NCI-H2107 treated with DMSO at 0.1 percent for 48 hours (cell line): ENCODE measurements at regions not wholly inside any gene's neighbourhood (a gene's known extent, or its start where the extent isn't known, plus 50 kb on each side); places are given as distances from the start of the nearest gene placed in this dataset.

ENCODE experiments used
- DNase-seq: peaks from one replicate; lab custom pipeline; 2025; ENCODE audit not compliant: unreplicated experiment; lab: John Stamatoyannopoulos, UW

- DNase-seq: no peak
Measured at GRCh38 chr13:22469452-22469851, 711.3 kb upstream of the SGCG start.

GRCh38 chr13:22470075-22470474 is 710.7 kb upstream of the SGCG start:
- no peak for DNase-seq

GRCh38 chr13:22482496-22483000 is 698.2 kb upstream of the SGCG start:
- DNase-seq: no peak

DNA sequence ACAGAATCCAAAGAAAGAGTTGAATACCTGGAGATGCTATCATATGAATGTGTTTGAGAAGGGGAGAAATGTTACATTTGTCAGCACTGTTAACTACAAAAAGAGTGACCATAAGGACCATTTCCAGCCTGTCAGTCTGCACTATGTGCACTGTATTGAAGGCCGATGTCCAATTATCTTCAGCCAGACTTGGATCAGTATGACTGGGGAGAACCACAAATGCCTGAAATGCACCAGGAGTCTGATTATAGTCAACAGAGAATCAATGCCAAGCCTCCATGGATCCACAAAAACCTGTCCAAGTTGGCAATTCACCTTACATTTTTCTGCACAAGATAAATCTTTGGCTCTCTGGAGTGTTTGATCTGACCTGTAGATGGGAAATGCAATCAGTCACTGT is 697.5 kb upstream of the SGCG start:
- DNase-seq: no peak

- no peak for DNase-seq
Measured at GRCh38 chr13:22486490-22486889, 694.3 kb upstream of the SGCG start.

DNA sequence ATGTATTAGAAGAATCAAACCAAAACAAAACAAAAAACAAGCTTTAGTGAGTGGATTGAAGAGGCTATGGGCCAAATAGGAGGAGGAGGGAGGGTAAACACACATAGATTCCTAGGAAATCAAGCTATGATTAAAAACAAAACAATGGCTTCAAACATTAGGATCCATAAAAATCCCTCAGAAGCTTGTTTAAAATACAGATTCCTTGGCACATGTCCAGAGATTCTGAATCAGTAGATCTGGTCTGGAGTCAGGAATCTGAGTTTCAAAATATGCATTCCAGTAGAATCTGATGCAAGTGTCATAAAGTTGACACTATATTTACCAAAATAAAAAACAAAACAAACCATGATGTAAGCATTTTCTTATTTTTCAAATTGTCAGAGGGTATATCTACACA is 692.8 kb upstream of the SGCG start:
- no peak for DNase-seq

GRCh38 chr13:22489771-22490170 is 691.0 kb upstream of the SGCG start:
- no peak for DNase-seq

- DNase-seq: no peak
Measured at GRCh38 chr13:22495819-22496218, 685.0 kb upstream of the SGCG start.

- DNase-seq: no peak
Measured at GRCh38 chr13:22496803-22497508, 683.8 kb upstream of the SGCG start.

DNA sequence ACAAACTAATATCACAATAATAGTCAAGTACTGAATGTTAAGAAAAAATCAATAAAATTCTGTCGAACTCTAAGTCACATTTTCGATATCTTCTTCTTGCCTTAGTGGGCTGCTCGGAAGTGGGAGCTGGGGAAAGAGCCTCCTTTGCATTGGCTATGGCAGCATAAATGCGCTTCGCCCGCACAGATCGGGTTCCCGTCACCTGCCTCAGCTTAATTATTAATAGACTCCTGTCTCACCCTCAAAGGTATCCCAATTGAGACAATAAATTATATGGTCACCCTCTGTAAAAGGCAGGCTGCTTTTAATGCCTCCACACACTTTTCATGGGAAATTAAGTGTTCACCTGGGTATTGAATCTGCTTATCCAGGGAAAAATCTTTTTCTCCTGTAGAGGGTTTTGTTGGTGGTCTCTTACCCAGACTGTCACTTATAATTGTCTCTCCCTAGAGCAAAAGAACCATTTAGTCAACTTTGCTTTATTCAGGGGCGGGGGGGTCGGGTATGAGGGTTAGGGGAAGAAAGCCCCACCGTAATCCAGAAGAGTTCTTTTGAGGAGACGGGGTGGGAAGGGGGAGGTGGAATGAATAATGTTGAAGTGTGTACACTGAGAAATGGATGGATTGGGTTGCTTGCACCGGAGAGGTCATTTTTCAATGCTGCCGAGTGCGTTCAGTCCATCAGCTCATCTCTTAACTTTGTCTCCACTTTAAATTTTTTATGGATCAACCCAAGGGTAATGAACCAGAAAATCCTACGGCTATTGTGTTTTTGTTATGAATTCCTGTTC is 682.6 kb upstream of the SGCG start:
- DNase-seq: no peak

GRCh38 chr13:22499919-22500318 is 680.9 kb upstream of the SGCG start:
- DNase-seq: no peak

GRCh38 chr13:22505489-22505888 is 675.3 kb upstream of the SGCG start:
- DNase-seq: no peak

GRCh38 chr13:22506096-22506691 is 674.6 kb upstream of the SGCG start:
- no peak for DNase-seq

- DNase-seq: no peak
Measured at GRCh38 chr13:22517544-22517943, 663.2 kb upstream of the SGCG start.

DNA sequence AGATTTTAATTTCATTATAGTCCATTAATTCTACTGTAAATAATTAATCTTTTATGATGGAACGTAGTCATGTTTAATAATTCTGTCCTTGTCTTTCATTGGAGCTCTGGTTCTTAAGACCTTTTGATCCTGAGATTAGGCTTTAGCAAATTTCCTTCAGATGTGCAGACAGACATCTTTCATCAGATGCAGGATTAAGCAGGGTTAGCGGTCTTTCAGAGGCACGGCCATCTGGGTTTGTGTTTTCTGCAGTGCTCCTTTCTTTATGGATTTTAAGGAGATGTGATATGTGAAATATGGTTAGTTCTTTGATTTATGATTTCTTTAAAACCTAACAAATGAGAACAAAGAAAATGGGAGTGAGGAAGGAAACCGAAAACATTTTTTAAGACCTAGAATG is 643.9 kb upstream of the SGCG start:
- DNase-seq: no peak

DNA sequence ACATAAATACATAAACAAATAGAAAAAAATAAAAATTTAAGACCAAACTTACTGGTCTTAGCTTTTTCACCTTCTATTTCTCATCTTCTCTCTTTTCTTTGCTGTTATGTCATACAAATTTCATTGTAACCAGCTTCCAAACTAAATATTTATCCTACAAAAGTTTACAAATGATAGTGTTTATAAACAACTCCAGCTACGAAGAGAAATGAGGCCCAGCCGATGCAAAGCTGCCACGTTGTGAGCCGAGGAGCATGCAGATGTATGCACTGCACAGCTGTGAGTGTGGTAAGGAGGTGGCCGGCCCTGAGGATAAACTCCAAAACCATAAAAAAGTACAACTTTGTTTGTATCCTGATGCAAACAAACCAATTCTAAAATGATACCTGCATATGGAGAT is 642.4 kb upstream of the SGCG start:
- no peak for DNase-seq

DNA sequence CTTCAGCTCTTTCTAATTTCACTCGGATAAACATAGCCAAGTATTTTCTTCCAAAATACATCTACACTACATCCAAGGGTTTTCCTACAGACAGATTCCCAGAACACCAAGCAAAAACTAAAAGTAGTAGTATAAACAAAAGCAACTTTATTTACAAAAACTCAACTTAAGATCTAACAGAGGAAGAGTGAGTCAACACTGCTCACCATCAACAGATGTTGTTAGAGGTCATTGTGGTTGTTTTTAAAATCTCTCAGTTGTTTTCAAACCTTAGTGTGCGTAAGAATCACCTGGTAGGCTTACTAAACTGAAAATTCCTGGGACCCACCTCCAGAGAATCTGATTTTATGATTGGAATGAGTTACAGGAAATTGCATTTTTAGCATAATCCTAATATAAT is 631.7 kb upstream of the SGCG start:
- DNase-seq: no peak

DNA sequence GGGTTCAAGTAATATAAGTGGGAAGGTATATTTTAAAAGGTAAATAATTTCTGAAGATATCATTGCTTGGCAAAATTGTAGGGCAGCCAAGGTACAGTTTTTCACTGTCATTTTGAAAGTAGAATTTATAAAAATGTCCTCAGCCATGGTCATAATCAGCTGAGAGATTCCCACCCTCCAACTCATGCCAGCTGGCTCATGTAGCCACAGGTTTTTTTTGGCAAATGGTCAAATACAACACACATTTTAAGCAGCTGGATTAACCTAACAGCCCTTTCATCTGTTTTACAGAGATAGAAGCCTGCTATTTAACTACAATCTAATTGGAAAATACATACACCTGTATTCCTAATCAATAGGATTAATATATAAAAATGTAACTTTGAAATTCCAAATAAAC is 619.2 kb upstream of the SGCG start:
- DNase-seq: no peak

- no peak for DNase-seq
Measured at GRCh38 chr13:22562116-22562515, 618.7 kb upstream of the SGCG start.

DNA sequence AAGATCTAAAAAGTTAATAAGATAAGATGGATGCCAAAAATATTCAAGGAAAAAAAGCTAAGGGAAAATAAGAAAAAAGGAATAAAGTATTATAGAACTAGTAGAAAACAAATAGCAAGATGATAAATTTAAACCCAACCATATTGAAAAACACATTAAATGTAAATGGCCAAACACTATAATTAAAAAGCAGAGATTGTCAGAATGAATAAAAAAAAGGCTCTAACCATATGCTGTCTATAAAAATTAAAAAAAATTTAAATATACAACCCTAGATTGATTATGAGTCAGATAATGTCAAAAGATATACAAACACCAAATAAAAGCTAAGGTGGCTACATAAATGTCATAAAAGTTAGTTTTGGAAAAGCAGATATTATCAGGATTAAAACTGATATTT is 617.5 kb upstream of the SGCG start:
- DNase-seq: no peak

DNA sequence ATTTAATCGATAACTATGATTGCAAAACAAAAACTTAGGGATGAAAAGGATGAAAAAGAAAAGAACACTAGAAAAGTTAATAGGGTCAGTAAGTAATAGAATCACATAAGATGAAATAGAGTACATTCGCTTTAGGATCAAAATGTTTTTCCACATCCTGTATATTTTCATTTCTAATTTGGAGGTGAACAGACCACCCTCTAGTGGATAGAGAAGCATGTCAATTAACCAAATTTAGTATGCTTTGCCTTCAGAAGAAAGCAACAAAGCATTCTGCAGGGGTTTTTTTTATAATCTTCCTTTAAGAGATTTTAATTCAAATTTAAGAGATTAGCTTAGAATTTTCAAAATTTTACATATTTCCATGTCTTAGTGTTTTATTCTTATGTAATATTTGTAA is 611.0 kb upstream of the SGCG start:
- DNase-seq: no peak

DNA sequence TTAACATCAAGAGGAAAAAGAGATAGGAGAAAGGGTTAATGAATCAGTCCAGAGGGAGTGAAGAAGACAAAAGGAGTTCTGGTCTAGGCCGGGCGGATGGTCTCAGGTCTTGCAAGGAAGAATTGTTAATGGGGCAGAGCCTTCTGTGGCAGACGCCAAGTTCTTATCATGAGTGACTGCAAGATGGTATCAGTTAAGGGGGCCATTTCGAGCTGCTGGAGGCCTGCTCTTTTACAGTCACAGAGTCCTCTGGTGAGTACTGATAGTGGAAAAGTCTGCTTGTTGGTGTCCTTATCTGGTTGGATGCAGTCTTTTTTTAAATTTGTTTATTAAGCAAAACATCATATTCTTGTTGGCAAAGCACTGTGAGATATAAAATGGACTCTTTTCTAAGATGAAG is 590.9 kb upstream of the SGCG start:
- no peak for DNase-seq
